IPS-15b (cell line): ENCODE measurements at regions not wholly inside any gene's neighbourhood (a gene's known extent, or its start where the extent isn't known, plus 50 kb on each side); places are given as distances from the start of the nearest gene placed in this dataset.

Source experiments
- H3K27me3 ChIP-seq: one replicate; pipeline ENCODE4 v1.6.1; 2013; ENCODE audit warnings: low read length; ENCODE audit not compliant: control insufficient read depth, insufficient read depth
- H3K36me3 ChIP-seq: one replicate; pipeline ENCODE4 v1.6.1; 2013; ENCODE audit warnings: low read length; ENCODE audit not compliant: control insufficient read depth, insufficient read depth
- H3K4me1 ChIP-seq: one replicate; pipeline ENCODE4 v1.6.1; 2013; ENCODE audit warnings: mild to moderate bottlenecking, low read length; ENCODE audit not compliant: control insufficient read depth, insufficient read depth
- H3K4me3 ChIP-seq: one replicate; pipeline ENCODE4 v1.5.1; 2013; ENCODE audit warnings: low read depth, low read length
- H3K9ac ChIP-seq: one replicate; pipeline ENCODE4 v1.6.1; 2013; ENCODE audit warnings: low read depth, mild to moderate bottlenecking, low read length
- H3K9me3 ChIP-seq: one replicate; pipeline ENCODE4 v1.6.1; 2013; ENCODE audit warnings: mild to moderate bottlenecking, low read length; ENCODE audit not compliant: control insufficient read depth, insufficient read depth

- no peaks in the 10 kb centered on the region for H3K9me3 ChIP-seq
- H3K36me3 ChIP-seq = no peaks in the 10 kb centered on the region
- no peaks in the 10 kb centered on the region for H3K27me3 ChIP-seq
- H3K4me1 ChIP-seq = no peaks in the 10 kb centered on the region
- H3K9ac ChIP-seq = no peak overlapping the region
- H3K4me3 ChIP-seq = no peak overlapping the region
These were observed 130.4 kb upstream of the ETS2 start for GRCh38 chr21:38675182-38675824.

DNA sequence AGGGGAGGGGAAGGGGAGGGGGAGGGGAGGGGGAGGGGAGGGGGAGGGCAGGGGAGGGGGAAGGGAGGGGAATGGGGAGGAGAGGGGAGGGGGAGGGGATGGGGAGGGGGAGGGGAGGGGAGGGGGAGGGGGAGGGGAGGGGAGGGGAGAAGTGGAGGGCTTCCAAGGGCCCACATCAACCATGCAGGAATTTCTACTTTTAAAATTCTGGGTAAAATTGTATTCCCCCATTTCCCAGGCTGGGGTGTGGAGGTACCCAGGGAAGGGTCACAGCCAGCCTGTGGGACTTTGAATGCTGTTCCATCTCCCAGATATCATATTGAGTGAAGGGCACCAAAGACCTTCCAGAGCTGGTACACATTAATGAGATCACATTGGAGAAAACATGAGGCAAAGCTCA lies 126.9 kb upstream of the ETS2 start:
- no peak overlapping the region for H3K9ac ChIP-seq
- no peaks in the 10 kb centered on the region for H3K27me3 ChIP-seq

DNA sequence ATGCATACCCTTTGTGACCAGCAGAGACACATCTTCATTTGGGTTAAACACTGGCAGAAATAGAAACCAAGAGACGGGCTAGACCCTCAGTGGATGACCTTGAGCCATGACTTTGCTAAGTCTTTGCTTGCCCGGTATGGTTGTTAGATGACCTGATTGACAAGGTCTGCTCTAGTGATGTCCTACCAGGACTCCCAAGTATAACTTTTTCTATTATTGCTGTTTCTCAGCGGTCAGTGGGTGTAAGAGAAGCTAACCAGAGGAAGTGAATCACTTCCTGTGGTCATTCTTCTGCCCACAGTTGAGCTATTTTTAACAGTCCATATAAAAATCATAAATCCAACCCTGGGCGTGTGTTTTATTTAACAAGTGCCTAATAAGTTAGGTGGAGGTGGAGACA lies 126.2 kb upstream of the ETS2 start:
- Histone ChIP-seq H3K27me3 (no peaks in the 10 kb centered on the region), H3K9me3 (no peaks in the 10 kb centered on the region), H3K9ac (no peak overlapping the region), H3K4me3 (no peak overlapping the region), H3K36me3 (no peaks in the 10 kb centered on the region), H3K4me1 (no peaks in the 10 kb centered on the region)

More for the DNA sequence above, 126.9 kb upstream of the ETS2 start:
- H3K36me3 ChIP-seq = no peaks in the 10 kb centered on the region
- no peaks in the 10 kb centered on the region for H3K9me3 ChIP-seq
- H3K4me1 ChIP-seq = no peaks in the 10 kb centered on the region
- H3K4me3 ChIP-seq = no peak overlapping the region

DNA sequence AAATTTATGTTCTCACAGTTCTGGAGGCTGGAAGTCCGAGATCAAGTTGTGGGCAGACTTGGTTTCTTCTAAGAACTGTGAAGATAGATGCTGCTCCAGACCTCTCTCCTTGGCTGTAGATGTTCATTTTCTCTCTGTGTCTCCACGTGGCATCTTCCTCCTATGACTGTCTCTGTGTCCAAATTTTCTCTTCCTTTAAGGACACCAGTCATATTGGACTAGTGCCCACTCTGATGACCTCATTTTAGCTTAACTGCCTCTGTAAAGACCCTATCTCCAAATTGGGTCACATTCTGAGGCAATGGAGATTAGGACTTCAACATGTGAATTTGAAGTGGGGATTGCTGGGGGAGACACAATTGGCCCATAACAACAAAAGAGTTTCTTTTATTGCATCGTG lies 125.3 kb upstream of the ETS2 start:
- H3K4me1 ChIP-seq = no peaks in the 10 kb centered on the region
- H3K27me3 ChIP-seq = no peaks in the 10 kb centered on the region
- H3K4me3 ChIP-seq = no peak overlapping the region
- H3K9me3 ChIP-seq = no peaks in the 10 kb centered on the region
- no peaks in the 10 kb centered on the region for H3K36me3 ChIP-seq
- no peak overlapping the region for H3K9ac ChIP-seq

GRCh38 chr21:38683222-38683621 lies 122.5 kb upstream of the ETS2 start:
- Histone ChIP-seq H3K9me3 (no peaks in the 10 kb centered on the region), H3K27me3 (no peaks in the 10 kb centered on the region), H3K4me3 (no peak overlapping the region), H3K9ac (no peak overlapping the region), H3K36me3 (no peaks in the 10 kb centered on the region), H3K4me1 (no peaks in the 10 kb centered on the region)

DNA sequence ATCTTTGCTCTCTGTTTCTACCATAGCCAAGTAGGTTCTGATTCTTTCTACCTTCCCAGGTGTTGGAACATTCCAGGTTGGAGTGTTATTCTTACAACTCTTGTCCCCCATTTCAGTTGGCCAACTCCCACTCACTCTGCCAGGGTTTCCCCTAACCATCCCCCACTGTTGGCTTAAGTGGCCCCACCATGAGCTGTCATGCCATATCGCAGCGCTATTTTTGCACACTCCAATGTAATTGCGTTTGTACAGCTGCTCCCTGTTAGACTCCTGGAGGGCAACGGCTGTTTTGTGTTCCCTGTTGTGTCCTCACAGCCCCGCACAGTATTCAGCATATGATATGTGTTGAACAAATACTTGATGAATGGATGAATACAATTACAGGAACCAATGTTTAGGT lies 117.7 kb upstream of the ETS2 start:
- H3K9me3 ChIP-seq = no peaks in the 10 kb centered on the region
- H3K4me1 ChIP-seq = no peaks in the 10 kb centered on the region
- no peaks in the 10 kb centered on the region for H3K27me3 ChIP-seq
- H3K4me3 ChIP-seq = no peak overlapping the region
- no peak overlapping the region for H3K9ac ChIP-seq
- no peaks in the 10 kb centered on the region for H3K36me3 ChIP-seq

DNA sequence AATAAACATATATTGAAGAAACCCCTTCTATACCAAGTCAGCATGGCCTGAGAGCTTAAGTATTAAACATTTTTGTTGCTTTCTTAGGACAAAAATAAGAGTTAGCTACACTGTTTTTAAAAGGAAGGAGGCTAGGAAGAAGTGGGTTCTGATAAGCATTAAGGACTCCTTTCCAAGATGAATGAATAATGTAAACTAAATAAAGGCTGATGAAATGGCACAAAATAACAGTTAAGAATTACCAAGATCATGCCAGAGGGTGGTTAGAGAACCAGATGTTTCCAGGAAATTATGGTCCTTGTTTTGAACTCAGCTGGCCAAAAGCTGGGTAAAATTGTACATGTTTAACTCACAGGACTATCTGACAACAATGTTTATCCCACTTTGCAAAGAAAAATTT lies 114.1 kb upstream of the ETS2 start:
- no peaks in the 10 kb centered on the region for H3K4me1 ChIP-seq
- H3K9me3 ChIP-seq = no peaks in the 10 kb centered on the region
- H3K36me3 ChIP-seq = no peaks in the 10 kb centered on the region
- no peak overlapping the region for H3K4me3 ChIP-seq
- no peak overlapping the region for H3K9ac ChIP-seq
- no peaks in the 10 kb centered on the region for H3K27me3 ChIP-seq

DNA sequence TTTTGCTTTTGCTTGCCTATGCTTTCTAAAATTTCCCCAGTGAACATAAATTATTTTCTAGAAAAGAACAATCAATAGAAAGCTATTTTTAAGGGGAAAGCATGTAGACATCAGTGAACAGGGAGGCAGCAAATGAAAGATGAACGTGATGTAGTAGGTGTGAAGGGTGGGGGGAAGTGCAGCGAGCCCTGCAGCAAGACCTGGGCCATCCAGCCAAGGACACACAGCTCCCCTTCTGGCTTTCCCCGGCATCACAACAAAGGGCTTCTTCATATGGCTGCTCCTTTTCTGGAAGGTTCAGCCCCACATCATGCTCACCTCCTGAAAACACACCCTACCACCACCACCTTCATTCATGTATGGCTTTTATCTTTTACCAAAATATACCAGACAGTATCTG lies 109.2 kb upstream of the ETS2 start:
- H3K9me3 ChIP-seq = no peaks in the 10 kb centered on the region
- H3K4me1 ChIP-seq = no peaks in the 10 kb centered on the region
- no peak overlapping the region for H3K9ac ChIP-seq
- H3K36me3 ChIP-seq = no peaks in the 10 kb centered on the region
- H3K4me3 ChIP-seq = no peak overlapping the region
- H3K27me3 ChIP-seq = no peaks in the 10 kb centered on the region

DNA sequence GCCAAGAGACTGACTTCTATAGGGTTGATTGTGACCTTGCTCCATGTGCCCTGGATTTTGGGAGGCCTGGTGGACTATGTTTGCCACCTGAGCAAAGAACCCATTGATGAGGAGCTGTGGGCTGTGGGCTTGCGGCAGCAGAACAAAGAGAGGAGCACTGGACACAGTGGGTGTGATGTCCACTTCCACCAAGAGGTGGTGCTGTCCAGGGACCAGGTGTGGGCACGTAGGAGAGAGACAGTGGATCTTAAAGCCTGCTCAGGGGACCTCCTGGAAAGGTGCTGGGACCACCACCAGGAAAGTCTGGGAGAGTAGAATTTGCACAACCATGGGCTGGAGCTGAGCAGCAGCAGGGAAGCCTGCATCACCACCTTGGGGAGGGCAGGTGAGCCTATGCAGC lies 106.7 kb upstream of the ETS2 start:
- Histone ChIP-seq H3K4me1 (no peaks in the 10 kb centered on the region), H3K4me3 (no peak overlapping the region), H3K27me3 (no peaks in the 10 kb centered on the region), H3K9me3 (no peaks in the 10 kb centered on the region), H3K9ac (no peak overlapping the region), H3K36me3 (no peaks in the 10 kb centered on the region)

- no peak overlapping the region for H3K9ac ChIP-seq
- no peak overlapping the region for H3K4me3 ChIP-seq
- no peaks in the 10 kb centered on the region for H3K36me3 ChIP-seq
- H3K27me3 ChIP-seq = no peaks in the 10 kb centered on the region
- H3K4me1 ChIP-seq = no peaks in the 10 kb centered on the region
- no peaks in the 10 kb centered on the region for H3K9me3 ChIP-seq
These were observed 103.5 kb upstream of the ETS2 start for GRCh38 chr21:38702196-38702595.

DNA sequence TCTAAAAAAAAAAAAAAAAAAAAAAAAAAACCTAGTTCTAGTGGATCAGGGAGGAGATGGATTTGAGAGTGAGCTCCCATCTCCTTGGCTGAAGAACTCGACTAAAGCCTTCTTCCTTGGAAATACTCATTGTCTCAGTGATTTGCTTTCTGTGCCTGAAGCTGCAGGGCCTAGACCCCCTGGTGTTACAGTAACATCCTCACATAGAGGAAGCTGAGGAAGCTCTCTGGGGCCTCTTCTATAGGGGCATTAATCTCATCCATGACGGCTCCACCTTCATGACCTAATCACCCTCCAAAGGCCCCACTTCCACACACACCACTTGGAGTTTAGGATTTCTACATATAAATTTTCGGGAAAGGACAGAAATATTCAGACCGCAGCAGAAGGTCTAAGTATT lies 95.9 kb upstream of the ETS2 start:
- Histone ChIP-seq H3K4me1 (no peaks in the 10 kb centered on the region), H3K27me3 (no peaks in the 10 kb centered on the region), H3K9me3 (no peaks in the 10 kb centered on the region), H3K36me3 (no peaks in the 10 kb centered on the region), H3K4me3 (no peak overlapping the region), H3K9ac (no peak overlapping the region)

DNA sequence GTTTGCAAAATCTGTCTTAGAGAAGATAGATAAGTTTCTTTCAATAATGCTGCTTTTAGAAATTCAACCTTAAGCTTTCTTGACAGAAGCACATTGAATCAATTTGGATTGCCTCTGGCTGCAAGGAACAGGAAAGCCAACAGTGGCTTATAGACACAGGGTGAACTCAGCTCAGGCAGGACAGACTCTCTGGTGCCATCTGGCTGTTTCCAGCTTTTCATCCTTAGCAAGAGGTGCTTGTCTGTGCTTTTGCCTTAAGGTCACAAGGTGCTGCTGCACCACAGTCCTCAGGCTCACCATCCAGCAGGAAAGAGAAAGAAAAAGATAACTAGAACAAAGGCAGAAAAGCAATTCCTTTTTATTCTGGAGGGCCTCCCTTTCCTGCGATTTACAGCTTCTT lies 93.7 kb upstream of the ETS2 start:
- Histone ChIP-seq H3K36me3 (no peaks in the 10 kb centered on the region), H3K9me3 (no peaks in the 10 kb centered on the region), H3K9ac (no peak overlapping the region), H3K4me1 (no peaks in the 10 kb centered on the region), H3K27me3 (no peaks in the 10 kb centered on the region), H3K4me3 (no peak overlapping the region)
